WTC11 (cell line): ENCODE measurements at regions not wholly inside any gene's neighbourhood (a gene's known extent, or its start where the extent isn't known, plus 50 kb on each side); places are given as distances from the start of the nearest gene placed in this dataset.

Experiments
- ATAC-seq: fragments of 200-7000 bp; cut with Tn5 transposase; 2 replicates; pipeline ENCODE4 v1.10.0; 2021; ENCODE audit warnings: mild to moderate bottlenecking, moderate library complexity
- CTCF ChIA-PET: fragments of 300-600 bp; sonication (Branson Sonifier 250); formaldehyde crosslinking; loops from one replicate; lab custom pipeline; 2021; ENCODE audit warnings: antibody characterized with exemption; lab: Charles Lee
- POLR2A ChIA-PET: fragments of 350-600 bp; sonication (Branson Sonifier 250); formaldehyde crosslinking; loops from one replicate; lab custom pipeline; 2021; ENCODE audit warnings: antibody characterized with exemption; lab: Charles Lee
- DNase-seq: peaks from one replicate; pipeline ENCODE4 v3.0.0; 2021; ENCODE audit warnings: low spot score
- H3K27ac Mint-ChIP-seq: 2 replicates; pipeline ENCODE4 v1.8.0; 2021; ENCODE audit warnings: mixed read lengths
- H3K27me3 Mint-ChIP-seq: 2 replicates; pipeline ENCODE4 v1.8.0; 2021; ENCODE audit warnings: low read depth, mild to moderate bottlenecking, moderate library complexity, mixed read lengths
- H3K36me3 Mint-ChIP-seq: 2 replicates; pipeline ENCODE4 v1.8.0; 2021; ENCODE audit warnings: mixed read lengths
- H3K4me1 Mint-ChIP-seq: 2 replicates; pipeline ENCODE4 v1.8.0; 2022; ENCODE audit warnings: mixed read lengths
- H3K4me3 Mint-ChIP-seq: 2 replicates; pipeline ENCODE4 v1.8.0; 2021; ENCODE audit warnings: mild to moderate bottlenecking, moderate library complexity, mixed read lengths
- H3K9me3 Mint-ChIP-seq: 2 replicates; pipeline ENCODE4 v1.8.0; 2021; ENCODE audit warnings: mixed read lengths
- ARID4B ChIP-seq: sonication (generic); formaldehyde crosslinking; IDR thresholded peaks from 2 replicates; pipeline ENCODE4 v1.8.0; 2023; ENCODE audit warnings: missing genetic modification reagents, mild to moderate bottlenecking, borderline replicate concordance
- CREB1 ChIP-seq: sonication (generic); formaldehyde crosslinking; IDR thresholded peaks from 2 replicates; pipeline ENCODE4 v1.8.0; 2023; ENCODE audit warnings: mild to moderate bottlenecking, missing genetic modification reagents
- CREM ChIP-seq: sonication (generic); formaldehyde crosslinking; IDR thresholded peaks from 2 replicates; pipeline ENCODE4 v1.8.1; 2022; ENCODE audit warnings: mild to moderate bottlenecking, missing genetic modification reagents, moderate library complexity
- ESRRA ChIP-seq: sonication (generic); formaldehyde crosslinking; IDR thresholded peaks from 2 replicates; pipeline ENCODE4 v1.8.1; 2022; ENCODE audit warnings: mild to moderate bottlenecking, missing genetic modification reagents, borderline replicate concordance
- ETV6 ChIP-seq: sonication (generic); formaldehyde crosslinking; IDR thresholded peaks from 2 replicates; pipeline ENCODE4 v1.8.1; 2022; ENCODE audit warnings: mild to moderate bottlenecking, missing genetic modification reagents
- FOXK1 ChIP-seq: sonication (generic); formaldehyde crosslinking; IDR thresholded peaks from 2 replicates; pipeline ENCODE4 v1.8.0; 2022; ENCODE audit warnings: mild to moderate bottlenecking, moderate library complexity, missing genetic modification reagents
- GRHL2 ChIP-seq: fragments of 250-450 bp; sonication (Bioruptor Pico); IDR thresholded peaks from 2 replicates; pipeline ENCODE4 v1.8.0; 2022; ENCODE audit warnings: mild to moderate bottlenecking, moderate library complexity; ENCODE audit not compliant: insufficient replicate concordance, severe bottlenecking
- HMGA2 ChIP-seq: fragments of 250-450 bp; sonication (Bioruptor Pico); IDR thresholded peaks from 2 replicates; pipeline ENCODE4 v1.4.0; 2021; ENCODE audit warnings: mild to moderate bottlenecking, moderate library complexity
- HMGXB4 ChIP-seq: sonication (generic); formaldehyde crosslinking; IDR thresholded peaks from 2 replicates; pipeline ENCODE4 v1.8.1; 2023; ENCODE audit warnings: mild to moderate bottlenecking, moderate library complexity, missing genetic modification reagents
- TEAD1 ChIP-seq: sonication (generic); formaldehyde crosslinking; IDR thresholded peaks from 2 replicates; pipeline ENCODE4 v1.8.0; 2022; ENCODE audit warnings: mild to moderate bottlenecking, missing genetic modification reagents
- TEAD4 ChIP-seq: sonication (generic); formaldehyde crosslinking; IDR thresholded peaks from 2 replicates; pipeline ENCODE4 v1.8.0; 2022; ENCODE audit warnings: mild to moderate bottlenecking, missing genetic modification reagents
- USF2 ChIP-seq: sonication (generic); formaldehyde crosslinking; IDR thresholded peaks from 2 replicates; pipeline ENCODE4 v1.8.1; 2023; ENCODE audit warnings: mild to moderate bottlenecking, missing genetic modification reagents, moderate library complexity
- ZNF121 ChIP-seq: sonication (generic); formaldehyde crosslinking; IDR thresholded peaks from 2 replicates; pipeline ENCODE4 v1.8.0; 2023; ENCODE audit warnings: missing genetic modification reagents
- ZNF263 ChIP-seq: sonication (generic); formaldehyde crosslinking; IDR thresholded peaks from 2 replicates; pipeline ENCODE4 v1.8.1; 2022; ENCODE audit warnings: low read depth, mild to moderate bottlenecking, moderate library complexity, missing genetic modification reagents
- ZNF317 ChIP-seq: sonication (generic); formaldehyde crosslinking; IDR thresholded peaks from 2 replicates; pipeline ENCODE4 v1.8.1; 2023; ENCODE audit warnings: low read depth, mild to moderate bottlenecking, moderate library complexity, missing genetic modification reagents, borderline replicate concordance
- ZNF416 ChIP-seq: fragments of 250-450 bp; sonication (Bioruptor Pico); IDR thresholded peaks from 2 replicates; pipeline ENCODE4 v1.9.0; 2021; ENCODE audit warnings: mild to moderate bottlenecking, inconsistent platforms
- TF ChIP-seq, protein P1 (sequence below): sonication (generic); formaldehyde crosslinking; IDR thresholded peaks from 2 replicates; pipeline ENCODE4 v1.8.1; 2022; ENCODE audit warnings: low read depth, missing genetic modification reagents, borderline replicate concordance
- TF ChIP-seq, protein P2 (sequence below): fragments of 250-450 bp; sonication (Bioruptor Pico); IDR thresholded peaks from 2 replicates; pipeline ENCODE4 v1.9.0; 2021; ENCODE audit warnings: moderate library complexity, mild to moderate bottlenecking, inconsistent platforms, borderline replicate concordance
- TF ChIP-seq, protein P3 (sequence below): sonication (generic); formaldehyde crosslinking; conservative IDR thresholded peaks from 2 replicates; pipeline ENCODE4 v1.8.1; 2022; ENCODE audit warnings: mild to moderate bottlenecking, missing genetic modification reagents

- ATAC-seq (peak; percentile 64; the same call in 1 of the 2 replicates), DNase-seq (no peak)
- TF ChIP-seq, protein P1, sequence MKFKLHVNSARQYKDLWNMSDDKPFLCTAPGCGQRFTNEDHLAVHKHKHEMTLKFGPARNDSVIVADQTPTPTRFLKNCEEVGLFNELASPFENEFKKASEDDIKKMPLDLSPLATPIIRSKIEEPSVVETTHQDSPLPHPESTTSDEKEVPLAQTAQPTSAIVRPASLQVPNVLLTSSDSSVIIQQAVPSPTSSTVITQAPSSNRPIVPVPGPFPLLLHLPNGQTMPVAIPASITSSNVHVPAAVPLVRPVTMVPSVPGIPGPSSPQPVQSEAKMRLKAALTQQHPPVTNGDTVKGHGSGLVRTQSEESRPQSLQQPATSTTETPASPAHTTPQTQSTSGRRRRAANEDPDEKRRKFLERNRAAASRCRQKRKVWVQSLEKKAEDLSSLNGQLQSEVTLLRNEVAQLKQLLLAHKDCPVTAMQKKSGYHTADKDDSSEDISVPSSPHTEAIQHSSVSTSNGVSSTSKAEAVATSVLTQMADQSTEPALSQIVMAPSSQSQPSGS (CRISPR knock-in tag): no peak
- TF ChIP-seq, protein P2, sequence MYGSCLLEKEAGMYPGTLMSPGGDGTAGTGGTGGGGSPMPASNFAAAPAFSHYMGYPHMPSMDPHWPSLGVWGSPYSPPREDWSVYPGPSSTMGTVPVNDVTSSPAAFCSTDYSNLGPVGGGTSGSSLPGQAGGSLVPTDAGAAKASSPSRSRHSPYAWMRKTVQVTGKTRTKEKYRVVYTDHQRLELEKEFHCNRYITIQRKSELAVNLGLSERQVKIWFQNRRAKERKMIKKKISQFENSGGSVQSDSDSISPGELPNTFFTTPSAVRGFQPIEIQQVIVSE (CRISPR knock-in tag): no peak
- TF ChIP-seq CREB1: no peak
- no peak for TF ChIP-seq TEAD4 (CRISPR knock-in tag)
- TF ChIP-seq, protein P3, sequence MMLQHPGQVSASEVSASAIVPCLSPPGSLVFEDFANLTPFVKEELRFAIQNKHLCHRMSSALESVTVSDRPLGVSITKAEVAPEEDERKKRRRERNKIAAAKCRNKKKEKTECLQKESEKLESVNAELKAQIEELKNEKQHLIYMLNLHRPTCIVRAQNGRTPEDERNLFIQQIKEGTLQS: no peak
- TF ChIP-seq HMGXB4 (CRISPR knock-in tag): no peak
- TF ChIP-seq HMGA2 (CRISPR knock-in tag): no peak
- no peak for TF ChIP-seq ZNF416 (CRISPR knock-in tag)
- TF ChIP-seq ZNF121 (CRISPR knock-in tag): no peak
- no peak for TF ChIP-seq ZNF263 (CRISPR knock-in tag)
- no peak for TF ChIP-seq USF2 (CRISPR knock-in tag)
- TF ChIP-seq ARID4B (CRISPR knock-in tag): no peak
- no peak for TF ChIP-seq CREM
- TF ChIP-seq TEAD1 (CRISPR knock-in tag): no peak
- no peak for TF ChIP-seq ESRRA (CRISPR knock-in tag)
- no peak for TF ChIP-seq GRHL2 (CRISPR knock-in tag)
- TF ChIP-seq ETV6 (CRISPR knock-in tag): no peak
- TF ChIP-seq FOXK1 (CRISPR knock-in tag): no peak
- TF ChIP-seq ZNF317 (CRISPR knock-in tag): no peak
- Mint-ChIP-seq H3K4me3 (no peak overlapping the region), H3K27ac (no peak overlapping the region), H3K27me3 (no peaks in the 10 kb centered on the region; the same call in 1 of the 2 replicates), H3K36me3 (no peaks in the 10 kb centered on the region), H3K4me1 (no peaks in the 10 kb centered on the region), H3K9me3 (no peaks in the 10 kb centered on the region)
- POLR2A ChIA-PET: no interaction called here
- CTCF ChIA-PET: interaction anchor here (1.0 to 1.4 kb wide), 3 partner anchors 13 to 1475 kb away, joined by 3 to 4 read pairs (median 4); no protein-coding TSS in a partner anchor
These were observed 321.6 kb upstream of the TENM4 start for GRCh38 chr11:79762279-79762921.
